ENCODE measurements at regions not wholly inside any gene's neighbourhood (a gene's known extent, or its start where the extent isn't known, plus 50 kb on each side); places are given as distances from the start of the nearest gene placed in this dataset.

GRCh38 chr21:27581168-27581567 lies 614.3 kb upstream of the ADAMTS5 start (continued):
- TF ChIP-seq RERE (CRISPR knock-in tag; IDR thresholded peaks at IDR 0.05; ENCODE audit: borderline replicate concordance) (no peak), HNRNPLL (IDR thresholded peaks at IDR 0.05; ENCODE audit: low read depth, low read length, poor library complexity, severe bottlenecking) (no peak), POLR2H (tag; IDR thresholded peaks at IDR 0.05; ENCODE audit: low read depth) (no peak), RUNX1 (IDR thresholded peaks at IDR 0.05; ENCODE audit: low read depth) (no peak), ZNF507 (tag; conservative IDR thresholded peaks at IDR 0.05) (no peak), ILK (tag; IDR thresholded peaks at IDR 0.05; ENCODE audit: borderline replicate concordance, low read depth) (no peak), ZNF584 (CRISPR knock-in tag; IDR thresholded peaks at IDR 0.05; ENCODE audit: low read depth) (no peak), REST (IDR thresholded peaks at IDR 0.05; ENCODE audit: borderline replicate concordance) (no peak), REST (CRISPR knock-in tag; IDR thresholded peaks at IDR 0.05; ENCODE audit: low read depth) (no peak), RFX5 (IDR thresholded peaks at IDR 0.05; ENCODE audit: low read depth, low read length) (no peak), CGGBP1 (CRISPR knock-in tag; IDR thresholded peaks at IDR 0.05) (no peak), HNRNPK (IDR thresholded peaks at IDR 0.05; ENCODE audit: low read depth, low read length, poor library complexity, severe bottlenecking) (no peak), CEBPB (tag; IDR thresholded peaks at IDR 0.05) (no peak), EWSR1 (IDR thresholded peaks at IDR 0.05; ENCODE audit: borderline replicate concordance, low read depth, partially characterized antibody) (no peak)
